Vagina (tissue), 2 donors: ENCODE measurements at regions not wholly inside any gene's neighbourhood (a gene's known extent, or its start where the extent isn't known, plus 50 kb on each side); places are given as distances from the start of the nearest gene placed in this dataset.
"Not testable (repeated sequence)": the region's sequence is repeated elsewhere in the genome, so short reads cannot be mapped to it uniquely, and the experiment has no call there.

Experiments used
- DNase-seq, 2 donors: peaks; one replicate each; pipeline ENCODE4 v3.0.0-alpha.2; 2017; ENCODE audit errors: extremely low spot score in 2 of 2
- H3K27ac ChIP-seq: fragments of 200-600 bp; sonication (generic); one replicate; pipeline ENCODE4 v1.5.1; 2019
- H3K27me3 ChIP-seq: fragments of 200-600 bp; sonication (generic); one replicate; pipeline ENCODE4 v1.5.1; 2019
- H3K36me3 ChIP-seq, 2 donors: fragments of 200-600 bp; sonication (generic); one replicate each; pipeline ENCODE4 v1.5.1; 2017 to 2019
- H3K4me1 ChIP-seq: fragments of 200-600 bp; sonication (generic); one replicate; pipeline ENCODE4 v1.5.1; 2019
- H3K4me3 ChIP-seq, 2 donors: fragments of 200-600 bp; sonication (generic); 1 replicate in 1 of 2; 2 replicates in 1 of 2; pipeline ENCODE4 v1.5.1; 2016 to 2019
- H3K9me3 ChIP-seq: fragments of 200-600 bp; sonication (generic); one replicate; pipeline ENCODE4 v1.5.1; 2019
- POLR2A ChIP-seq, 2 donors: fragments of 450-650 bp; IDR thresholded peaks; one replicate each; pipeline ENCODE4 v1.6.1; 2017; ENCODE audit warnings: antibody characterized with exemption in 2 of 2, mild to moderate bottlenecking in 2 of 2, moderate library complexity in 2 of 2
- POLR2AphosphoS5 ChIP-seq, 2 donors: sonication (generic); formaldehyde crosslinking; IDR thresholded peaks; one replicate each; pipeline ENCODE4 v1.9.0; 2017; ENCODE audit warnings: antibody characterized with exemption in 2 of 2, mild to moderate bottlenecking in 2 of 2, low read depth in 1 of 2; ENCODE audit not compliant: insufficient read depth in 1 of 2
- intact Hi-C: fragments of 100-400 bp; cut with DNase I; formaldehyde crosslinking; loops from one replicate; pipeline ENCODE4 v1.15.1; 2023
- TF ChIP-seq, protein P1 (sequence below), 3 experiments: fragments of 450-650 bp in 2 of 3; fragments of 200-600 bp in 1 of 3; sonication (generic) in 1 of 3; IDR thresholded peaks; one replicate each; pipeline ENCODE4 v1.5.1; 2017 to 2019; ENCODE audit warnings: antibody characterized with exemption in 3 of 3, mild to moderate bottlenecking in 2 of 3, moderate library complexity in 2 of 3

DNA sequence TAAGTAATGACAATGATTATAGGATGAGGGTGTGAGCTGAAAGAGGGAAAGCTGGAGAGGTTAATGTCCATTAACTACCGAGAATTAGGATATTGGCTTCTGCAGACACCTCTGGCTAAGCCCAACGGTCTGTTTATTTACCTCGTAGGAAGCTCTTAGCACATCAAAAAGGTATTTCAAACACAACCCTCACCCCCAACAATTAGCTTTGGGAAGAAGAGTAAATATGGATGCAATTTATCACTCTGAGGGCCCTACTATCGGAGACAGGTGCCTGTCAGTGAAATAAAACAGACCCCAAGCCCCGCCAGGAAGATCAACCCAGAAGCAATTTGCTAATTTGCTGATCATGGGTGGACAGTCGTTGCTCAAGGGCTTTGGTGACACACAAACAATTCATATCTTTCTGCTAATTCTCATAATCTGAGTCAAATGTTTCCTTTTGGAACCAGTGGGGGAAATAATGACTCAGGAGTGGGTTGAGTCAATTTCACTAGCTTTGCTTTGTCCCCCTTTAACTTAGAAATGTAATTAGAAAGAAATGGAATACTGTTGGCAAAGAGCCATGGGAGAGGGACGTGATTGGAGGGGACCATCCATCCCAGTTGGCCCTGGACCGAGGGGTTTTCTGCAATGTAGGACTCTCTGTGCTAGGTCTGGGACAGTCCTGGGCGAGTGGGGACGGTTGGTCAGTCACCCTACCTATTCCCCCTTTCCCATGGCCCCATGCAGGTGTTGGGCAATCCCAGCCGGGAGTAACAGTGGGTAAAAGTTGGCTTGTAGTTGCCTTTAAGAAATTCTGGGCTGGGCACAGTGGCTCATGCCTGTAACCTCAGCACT is 99.1 kb upstream of the MED13L start:
- Histone ChIP-seq H3K36me3 (no peaks in the 10 kb centered on the region), H3K9me3 (no peaks in the 10 kb centered on the region), H3K4me3 (no peak overlapping the region), H3K27me3 (no peaks in the 10 kb centered on the region), H3K27ac (no peak overlapping the region), H3K4me1 (peaks cover 15% of the 10 kb centered on the region)
- TF ChIP-seq, protein P1, sequence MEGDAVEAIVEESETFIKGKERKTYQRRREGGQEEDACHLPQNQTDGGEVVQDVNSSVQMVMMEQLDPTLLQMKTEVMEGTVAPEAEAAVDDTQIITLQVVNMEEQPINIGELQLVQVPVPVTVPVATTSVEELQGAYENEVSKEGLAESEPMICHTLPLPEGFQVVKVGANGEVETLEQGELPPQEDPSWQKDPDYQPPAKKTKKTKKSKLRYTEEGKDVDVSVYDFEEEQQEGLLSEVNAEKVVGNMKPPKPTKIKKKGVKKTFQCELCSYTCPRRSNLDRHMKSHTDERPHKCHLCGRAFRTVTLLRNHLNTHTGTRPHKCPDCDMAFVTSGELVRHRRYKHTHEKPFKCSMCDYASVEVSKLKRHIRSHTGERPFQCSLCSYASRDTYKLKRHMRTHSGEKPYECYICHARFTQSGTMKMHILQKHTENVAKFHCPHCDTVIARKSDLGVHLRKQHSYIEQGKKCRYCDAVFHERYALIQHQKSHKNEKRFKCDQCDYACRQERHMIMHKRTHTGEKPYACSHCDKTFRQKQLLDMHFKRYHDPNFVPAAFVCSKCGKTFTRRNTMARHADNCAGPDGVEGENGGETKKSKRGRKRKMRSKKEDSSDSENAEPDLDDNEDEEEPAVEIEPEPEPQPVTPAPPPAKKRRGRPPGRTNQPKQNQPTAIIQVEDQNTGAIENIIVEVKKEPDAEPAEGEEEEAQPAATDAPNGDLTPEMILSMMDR (IDR thresholded peaks at IDR 0.05) = no peak
- no peak for TF ChIP-seq POLR2A (IDR thresholded peaks at IDR 0.05)
- no peak for TF ChIP-seq POLR2AphosphoS5 (IDR thresholded peaks at IDR 0.05; ENCODE audit: insufficient read depth in 1 of 2, low read depth in 1 of 2)
- no peak for DNase-seq
- intact Hi-C loops = no loop called here

DNA sequence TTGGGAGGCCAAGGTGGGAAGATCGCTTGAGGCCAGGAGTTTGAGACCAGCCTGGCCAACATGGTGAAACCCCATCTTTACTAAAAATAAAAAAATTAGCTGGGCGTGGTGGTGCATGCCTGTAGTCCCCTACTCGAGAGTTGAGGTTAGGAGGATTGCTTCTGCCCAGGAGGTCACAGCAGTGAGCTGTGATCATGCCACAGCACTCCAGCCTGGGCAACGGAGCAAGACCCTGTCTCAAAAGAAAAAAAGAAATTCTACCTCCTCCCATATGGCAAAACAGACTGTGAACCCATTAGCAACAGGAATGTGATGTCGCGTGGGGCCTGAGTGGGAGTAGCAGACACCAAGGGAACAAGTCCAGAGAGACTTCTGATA is 99.7 kb upstream of the MED13L start:
- H3K27ac ChIP-seq, H3K27me3 ChIP-seq, H3K4me3 ChIP-seq, DNase-seq, H3K36me3 ChIP-seq, H3K9me3 ChIP-seq, intact Hi-C loops: not testable (repeated sequence)
- peaks cover 22% of the 10 kb centered on the region for H3K4me1 ChIP-seq

DNA sequence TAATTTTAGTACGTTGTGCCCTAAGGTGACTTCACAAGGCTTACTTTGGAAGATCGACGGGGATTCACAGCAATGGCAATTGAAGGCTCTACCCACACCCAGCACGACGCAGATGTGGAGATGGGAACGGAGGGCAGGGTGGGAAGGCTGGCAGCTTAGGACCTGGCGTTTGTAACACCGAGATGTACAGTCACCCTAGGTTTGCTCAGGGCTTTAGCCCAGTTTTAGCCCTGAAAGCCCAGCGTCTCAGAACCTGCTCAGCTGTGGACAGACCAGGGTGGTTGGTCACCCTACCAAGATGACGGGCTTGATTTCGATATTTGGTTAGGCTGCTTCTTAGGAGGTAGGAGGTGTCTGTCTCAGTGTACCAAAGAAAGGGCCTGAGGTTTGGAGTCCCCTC is 100.5 kb upstream of the MED13L start:
- Histone ChIP-seq H3K36me3 (no peaks in the 10 kb centered on the region), H3K27me3 (no peaks in the 10 kb centered on the region), H3K9me3 (no peaks in the 10 kb centered on the region), H3K4me1 (peaks cover 30% of the 10 kb centered on the region), H3K27ac (no peak overlapping the region), H3K4me3 (no peak overlapping the region)
- no peak for DNase-seq
- TF ChIP-seq, protein P1 (IDR thresholded peaks at IDR 0.05) = no peak
- TF ChIP-seq POLR2AphosphoS5 (IDR thresholded peaks at IDR 0.05; ENCODE audit: insufficient read depth in 1 of 2, low read depth in 1 of 2) (no peak), POLR2A (IDR thresholded peaks at IDR 0.05) (no peak)
- intact Hi-C loops = no loop called here

DNA sequence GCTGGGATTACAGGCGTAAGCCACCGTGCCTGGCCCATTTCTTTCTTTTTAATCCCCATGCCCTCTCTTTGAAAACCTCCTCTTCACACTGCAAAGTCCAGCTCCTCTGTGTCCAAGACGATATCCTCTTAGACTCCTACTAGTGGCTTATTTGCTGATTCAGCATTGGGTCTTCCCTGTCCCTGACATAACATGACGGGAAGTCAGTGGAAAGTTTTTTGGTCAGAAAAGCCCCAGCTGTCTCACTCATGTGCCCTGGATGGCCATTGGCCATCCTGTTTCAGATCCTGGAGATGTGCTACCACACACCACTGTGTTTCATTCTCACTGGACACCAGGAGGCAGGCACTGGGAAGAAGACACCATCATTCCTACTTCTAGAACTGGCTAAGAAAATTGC is 102.6 kb upstream of the MED13L start:
- no peak overlapping the region for H3K4me3 ChIP-seq
- intact Hi-C loops = no loop called here
- H3K4me1 ChIP-seq = peaks cover 44% of the 10 kb centered on the region
- no peaks in the 10 kb centered on the region for H3K27me3 ChIP-seq
- H3K9me3 ChIP-seq = no peaks in the 10 kb centered on the region
- TF ChIP-seq POLR2AphosphoS5 (IDR thresholded peaks at IDR 0.05; ENCODE audit: insufficient read depth in 1 of 2, low read depth in 1 of 2) (no peak), POLR2A (IDR thresholded peaks at IDR 0.05) (no peak)
- TF ChIP-seq, protein P1 (IDR thresholded peaks at IDR 0.05) = no peak
- no peak overlapping the region for H3K27ac ChIP-seq
- no peaks in the 10 kb centered on the region for H3K36me3 ChIP-seq
- no peak for DNase-seq

DNA sequence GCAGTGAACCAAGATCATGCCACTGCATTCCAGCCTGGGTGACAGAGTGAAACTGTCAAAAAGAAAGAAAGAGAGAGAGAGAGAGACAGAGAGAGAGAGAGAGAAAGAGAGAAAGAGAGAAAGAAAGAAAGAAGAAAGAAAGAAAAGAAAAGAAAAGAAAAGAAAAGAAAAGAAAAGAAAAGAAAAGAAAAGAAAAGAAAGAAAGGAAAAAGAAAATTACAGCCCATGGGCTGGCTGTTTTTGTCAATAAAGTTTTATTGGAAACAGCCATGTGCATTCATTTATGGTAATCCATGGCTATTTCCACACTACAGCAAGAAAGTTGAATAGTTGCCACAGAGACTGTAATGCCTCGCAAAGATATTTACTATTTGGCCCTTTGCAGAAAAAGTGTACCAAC is 103.2 kb upstream of the MED13L start:
- Histone ChIP-seq H3K27ac (peak overlapping the region; percentile 63), H3K4me1 (peaks cover 44% of the 10 kb centered on the region)
- intact Hi-C loops, H3K4me3 ChIP-seq, H3K9me3 ChIP-seq, H3K36me3 ChIP-seq, H3K27me3 ChIP-seq, DNase-seq: not testable (repeated sequence)

DNA sequence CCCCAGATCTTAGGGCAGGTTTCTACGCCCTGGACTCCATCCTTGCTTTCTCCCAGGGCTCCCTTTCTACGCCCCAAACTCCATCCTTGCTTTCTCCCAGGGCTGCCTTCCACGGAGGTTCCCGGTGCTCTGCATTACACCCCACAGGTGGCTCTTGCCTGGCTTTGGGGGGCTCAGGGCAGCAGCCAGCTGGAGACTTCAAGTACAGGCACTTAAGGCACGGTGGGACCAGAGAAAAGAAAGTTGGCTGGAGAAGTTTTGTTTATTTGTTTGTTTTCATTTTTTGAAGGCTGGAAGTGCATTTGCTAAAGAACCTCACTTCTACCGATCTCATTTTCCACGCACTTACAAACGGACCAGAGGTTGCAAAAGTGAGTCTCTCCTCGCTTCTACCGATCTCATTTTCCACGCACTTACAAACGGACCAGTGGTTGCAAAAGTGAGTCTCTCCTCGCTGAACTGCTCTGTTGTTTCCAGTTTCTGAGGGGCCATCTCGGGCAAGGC is 103.8 kb upstream of the MED13L start:
- H3K9me3 ChIP-seq = no peaks in the 10 kb centered on the region
- no peak for TF ChIP-seq POLR2AphosphoS5 (IDR thresholded peaks at IDR 0.05; ENCODE audit: insufficient read depth in 1 of 2, low read depth in 1 of 2)
- no peak for TF ChIP-seq POLR2A (IDR thresholded peaks at IDR 0.05)
- TF ChIP-seq, protein P1 (IDR thresholded peaks at IDR 0.05) = no peak
- no peak overlapping the region for H3K4me3 ChIP-seq
- intact Hi-C loops = no loop called here
- peak overlapping the region; percentile 63 for H3K27ac ChIP-seq
- H3K4me1 ChIP-seq = peaks cover 44% of the 10 kb centered on the region
- no peak for DNase-seq
- no peaks in the 10 kb centered on the region for H3K36me3 ChIP-seq
- no peaks in the 10 kb centered on the region for H3K27me3 ChIP-seq
